ENCODE measurements at regions not wholly inside any gene's neighbourhood (a gene's known extent, or its start where the extent isn't known, plus 50 kb on each side); places are given as distances from the start of the nearest gene placed in this dataset.

- Histone ChIP-seq H3K4me3 (replicated peaks; ENCODE audit: insufficient read depth, low read length) (no peak overlapping the region), H3K27me3 (ENCODE audit: insufficient read depth, poor library complexity, severe bottlenecking) (no peaks in the 10 kb centered on the region), H3K27ac (replicated peaks) (no peak overlapping the region)
- no peak for DNase-seq (ENCODE audit: low read depth in 1 of 2, low spot score in 1 of 2)
- no peak for TF ChIP-seq GABPA (IDR thresholded peaks at IDR 0.05; ENCODE audit: low read depth)
- no peak for TF ChIP-seq CTCF (IDR thresholded peaks at IDR 0.05; ENCODE audit: insufficient read depth, low read length)
- no peak for TF ChIP-seq POLR2AphosphoS5 (IDR thresholded peaks at IDR 0.05; ENCODE audit: low read depth)
- no peak for TF ChIP-seq REST (IDR thresholded peaks at IDR 0.05; ENCODE audit: insufficient replicate concordance, low read depth)
- no peak for TF ChIP-seq SPI1 (IDR thresholded peaks at IDR 0.05; ENCODE audit: borderline replicate concordance, low read depth)
Measured at GRCh38 chr7:85452674-85453073, 265.8 kb upstream of the SEMA3D start.

- TF ChIP-seq SPI1 (IDR thresholded peaks at IDR 0.05; ENCODE audit: borderline replicate concordance, low read depth), result no peak
- no peak for TF ChIP-seq REST (IDR thresholded peaks at IDR 0.05; ENCODE audit: insufficient replicate concordance, low read depth)
- TF ChIP-seq GABPA (IDR thresholded peaks at IDR 0.05; ENCODE audit: low read depth), result no peak
- TF ChIP-seq CTCF (IDR thresholded peaks at IDR 0.05; ENCODE audit: insufficient read depth, low read length), result no peak
- no peak for TF ChIP-seq POLR2AphosphoS5 (IDR thresholded peaks at IDR 0.05; ENCODE audit: low read depth)
- no peak for DNase-seq (ENCODE audit: low read depth in 1 of 2, low spot score in 1 of 2)
- Histone ChIP-seq H3K27me3 (ENCODE audit: insufficient read depth, poor library complexity, severe bottlenecking) (no peaks in the 10 kb centered on the region), H3K4me3 (replicated peaks; ENCODE audit: insufficient read depth, low read length) (no peak overlapping the region), H3K27ac (replicated peaks) (no peak overlapping the region)
Measured at GRCh38 chr7:85449478-85449877, 262.6 kb upstream of the SEMA3D start.

- no peak overlapping the region for H3K4me3 ChIP-seq (replicated peaks; ENCODE audit: insufficient read depth, low read length)
- H3K27me3 ChIP-seq (ENCODE audit: insufficient read depth, poor library complexity, severe bottlenecking), result no peaks in the 10 kb centered on the region
- DNase-seq (ENCODE audit: low read depth in 1 of 2, low spot score in 1 of 2), result no peak
- no peak overlapping the region for H3K27ac ChIP-seq (replicated peaks)
- TF ChIP-seq GABPA (IDR thresholded peaks at IDR 0.05; ENCODE audit: low read depth) (no peak), POLR2AphosphoS5 (IDR thresholded peaks at IDR 0.05; ENCODE audit: low read depth) (no peak), SPI1 (IDR thresholded peaks at IDR 0.05; ENCODE audit: borderline replicate concordance, low read depth) (no peak), REST (IDR thresholded peaks at IDR 0.05; ENCODE audit: insufficient replicate concordance, low read depth) (no peak), CTCF (IDR thresholded peaks at IDR 0.05; ENCODE audit: insufficient read depth, low read length) (no peak)
Measured at GRCh38 chr7:85447004-85447403, 260.1 kb upstream of the SEMA3D start.

Data from HL-60 (cell line).